IMR-90 (cell line): ENCODE measurements at regions not wholly inside any gene's neighbourhood (a gene's known extent, or its start where the extent isn't known, plus 50 kb on each side); places are given as distances from the start of the nearest gene placed in this dataset.

Experiments used
- ATAC-seq: fragments of 200-7000 bp; cut with Tn5 transposase; 2 replicates; pipeline ENCODE4 v1.9.1; 2020; ENCODE audit warnings: low read depth, mild to moderate bottlenecking, moderate library complexity
- BruUV-seq: library from RNA; stranded (reverse); fragments of 400-500 nt; replicated peaks from 2 replicates; lab custom pipeline; 2021; lab: Mats Ljungman, UMichigan
- CTCF ChIA-PET: fragments of 300-600 bp; formaldehyde crosslinking; extraction: SDS; loops from one replicate; lab custom pipeline; 2021; ENCODE audit warnings: antibody characterized with exemption; lab: Yijun Ruan, JAX
- POLR2A ChIA-PET: fragments of 300-600 bp; sonication (Branson Sonifier 250); formaldehyde crosslinking; loops from one replicate; lab custom pipeline; 2022; ENCODE audit warnings: antibody characterized with exemption; ENCODE audit not compliant: unreplicated experiment; lab: Charles Lee
- DNase-seq: peaks from one replicate; pipeline ENCODE4 v3.0.0; 2013
- H2AFZ ChIP-seq: replicated peaks from 2 replicates; pipeline ENCODE3; 2013; ENCODE audit warnings: low read length, mild to moderate bottlenecking; ENCODE audit not compliant: poor library complexity
- H2AK5ac ChIP-seq: 2 replicates; pipeline ENCODE4 v1.6.1; 2013; ENCODE audit warnings: low read depth, low read length, inconsistent platforms
- H2AK9ac ChIP-seq: replicated peaks from 2 replicates; pipeline ENCODE3; 2013; ENCODE audit warnings: mild to moderate bottlenecking, low read depth, low read length, moderate library complexity; ENCODE audit not compliant: poor library complexity
- H2BK120ac ChIP-seq: 2 replicates; pipeline ENCODE4 v1.6.1; 2013; ENCODE audit warnings: low read depth, low read length, inconsistent platforms
- H2BK15ac ChIP-seq: 3 replicates; pipeline ENCODE4 v1.6.1; 2013; ENCODE audit warnings: low read depth, low read length, inconsistent platforms
- H2BK20ac ChIP-seq: 2 replicates; pipeline ENCODE4 v1.6.1; 2013; ENCODE audit warnings: low read depth, mild to moderate bottlenecking, inconsistent platforms, low read length, moderate library complexity
- H2BK5ac ChIP-seq: 2 replicates; pipeline ENCODE4 v1.6.1; 2013; ENCODE audit warnings: mild to moderate bottlenecking, low read depth, low read length, inconsistent platforms; ENCODE audit not compliant: poor library complexity, severe bottlenecking
- H3K14ac ChIP-seq: replicated peaks from 2 replicates; pipeline ENCODE4 v1.6.1; 2013; ENCODE audit warnings: low read depth, low read length, inconsistent platforms
- H3K18ac ChIP-seq: 2 replicates; pipeline ENCODE4 v1.6.1; 2013; ENCODE audit warnings: low read depth, low read length, control low read depth
- H3K23ac ChIP-seq: 2 replicates; pipeline ENCODE4 v1.6.1; 2013; ENCODE audit warnings: low read depth, low read length, inconsistent platforms
- H3K27ac ChIP-seq: 2 replicates; pipeline ENCODE4 v1.5.1; 2013; ENCODE audit warnings: mild to moderate bottlenecking, control low read depth, low read length; ENCODE audit not compliant: insufficient read depth
- H3K27me3 ChIP-seq: 2 replicates; pipeline ENCODE4 v1.6.1; 2013; ENCODE audit warnings: low read length; ENCODE audit not compliant: control insufficient read depth, insufficient read depth
- H3K36me3 ChIP-seq: 2 replicates; pipeline ENCODE4 v1.6.1; 2013; ENCODE audit warnings: low read length, mixed read lengths; ENCODE audit not compliant: control insufficient read depth, insufficient read depth
- H3K4ac ChIP-seq: 2 replicates; pipeline ENCODE4 v1.6.1; 2013; ENCODE audit warnings: low read depth, low read length, inconsistent platforms
- H3K4me1 ChIP-seq: 2 replicates; pipeline ENCODE4 v1.6.1; 2013; ENCODE audit warnings: low read length, mixed read lengths; ENCODE audit not compliant: control insufficient read depth, insufficient read depth
- H3K4me2 ChIP-seq: 2 replicates; pipeline ENCODE4 v1.6.1; 2013; ENCODE audit warnings: low read depth, mild to moderate bottlenecking, control low read depth, low read length, moderate library complexity
- H3K4me3 ChIP-seq: 2 replicates; pipeline ENCODE4 v1.5.1; 2013; ENCODE audit warnings: low read depth, mild to moderate bottlenecking, control low read depth, low read length, moderate library complexity; ENCODE audit not compliant: insufficient read depth
- H3K56ac ChIP-seq: 2 replicates; pipeline ENCODE4 v1.6.1; 2013; ENCODE audit warnings: low read length, inconsistent platforms; ENCODE audit not compliant: insufficient read depth; ENCODE audit errors: extremely low read depth
- H3K79me1 ChIP-seq, 2 experiments: 2 replicates each; pipeline ENCODE4 v1.6.1; 2013; ENCODE audit warnings: low read length in 2 of 2, inconsistent platforms in 1 of 2, low read depth in 1 of 2
- H3K9ac ChIP-seq: 2 replicates; pipeline ENCODE4 v1.6.1; 2013; ENCODE audit warnings: low read depth, low read length, control low read depth
- H3K9me1 ChIP-seq: 2 replicates; pipeline ENCODE4 v1.6.1; 2013; ENCODE audit warnings: low read length, inconsistent platforms; ENCODE audit not compliant: insufficient read depth
- H3K9me3 ChIP-seq: 2 replicates; pipeline ENCODE4 v1.6.1; 2013; ENCODE audit warnings: low read length; ENCODE audit not compliant: control insufficient read depth, insufficient read depth
- H4K20me1 ChIP-seq: 2 replicates; pipeline ENCODE4 v1.6.1; 2013; ENCODE audit warnings: low read length, inconsistent platforms; ENCODE audit not compliant: insufficient read depth
- H4K5ac ChIP-seq: 2 replicates; pipeline ENCODE4 v1.6.1; 2013; ENCODE audit warnings: mild to moderate bottlenecking, low read depth, low read length, control low read depth
- H4K8ac ChIP-seq, 2 experiments: 2 replicates each; pipeline ENCODE4 v1.6.1; 2013; ENCODE audit warnings: low read depth in 2 of 2, low read length in 2 of 2, control low read depth in 1 of 2, inconsistent platforms in 1 of 2
- H4K91ac ChIP-seq: 2 replicates; pipeline ENCODE4 v1.6.1; 2013; ENCODE audit warnings: low read depth, low read length, inconsistent platforms; ENCODE audit not compliant: insufficient read depth
- BHLHE40 ChIP-seq: fragments of 150-350 bp; IDR thresholded peaks from 2 replicates; pipeline ENCODE4 v1.6.1; 2016; ENCODE audit warnings: mild to moderate bottlenecking, low read depth, low read length
- CTCF ChIP-seq: conservative IDR thresholded peaks from 2 replicates; pipeline ENCODE4 v1.5.1; 2012; ENCODE audit warnings: mild to moderate bottlenecking, low read depth, low read length, improper control_type of control experiment
- ELK1 ChIP-seq: fragments of 150-350 bp; IDR thresholded peaks from 2 replicates; pipeline ENCODE4 v1.6.1; 2016; ENCODE audit warnings: low read depth, mild to moderate bottlenecking, low read length, moderate library complexity, borderline replicate concordance
- MAZ ChIP-seq: IDR thresholded peaks from 2 replicates; pipeline ENCODE4 v1.6.1; 2012; ENCODE audit warnings: low read depth, mild to moderate bottlenecking, low read length, improper control_type of control experiment, moderate library complexity, borderline replicate concordance
- POLR2A ChIP-seq: IDR thresholded peaks from 2 replicates; pipeline ENCODE4 v1.6.1; 2012; ENCODE audit warnings: mild to moderate bottlenecking, low read depth, low read length
- RAD21 ChIP-seq: IDR thresholded peaks from 2 replicates; pipeline ENCODE4 v1.6.1; 2012; ENCODE audit warnings: low read length, improper control_type of control experiment
- RCOR1 ChIP-seq: IDR thresholded peaks from 2 replicates; pipeline ENCODE4 v1.6.1; 2012; ENCODE audit warnings: mild to moderate bottlenecking, low read length, improper control_type of control experiment; ENCODE audit not compliant: insufficient replicate concordance
- RFX5 ChIP-seq: IDR thresholded peaks from 2 replicates; pipeline ENCODE4 v1.8.0; 2012; ENCODE audit warnings: low read depth, mild to moderate bottlenecking, low read length, moderate library complexity
- SMC3 ChIP-seq: fragments of 150-350 bp; IDR thresholded peaks from 2 replicates; pipeline ENCODE4 v1.6.1; 2016; ENCODE audit warnings: low read depth, mild to moderate bottlenecking, antibody characterized with exemption, low read length, moderate library complexity
- USF2 ChIP-seq: fragments of 150-350 bp; IDR thresholded peaks from 2 replicates; pipeline ENCODE4 v1.6.1; 2017; ENCODE audit warnings: mild to moderate bottlenecking, antibody characterized with exemption, low read length, low read depth
- WGBS, 2 experiments: methylation state at CpG; one replicate each; pipeline versions ENCODE4 v1.1.5 to v1.1.7; 2013; ENCODE audit warnings: missing lambda C conversion rate in 2 of 2; ENCODE audit not compliant: insufficient read length in 1 of 2; ENCODE audit errors: extremely low coverage in 2 of 2; 5-methylcytosine and 5-hydroxymethylcytosine counted together
- dilution Hi-C: fragments of 300-500 bp; cut with HindIII; formaldehyde crosslinking; loops from one replicate; pipeline ENCODE4 v1.14.3; 2018; ENCODE audit warnings: low sequenced_read_pairs; ENCODE audit not compliant: unreplicated experiment
- in situ Hi-C: fragments of 300-500 bp; cut with MboI; formaldehyde crosslinking; loops from 3 replicates; pipeline ENCODE4 v1.14.3; 2019; ENCODE audit warnings: low sequenced_read_pairs, inconsistent platforms, mixed read lengths
- intact Hi-C: fragments of 100-400 bp; cut with micrococcal nuclease; formaldehyde crosslinking; loops from 2 replicates; pipeline ENCODE4 v1.10.0; 2022

- Histone ChIP-seq H2BK120ac (no peak overlapping the region), H3K23ac (no peak overlapping the region), H3K9ac (no peak overlapping the region), H3K27ac (no peak overlapping the region), H2BK5ac (no peak overlapping the region), H3K4me2 (no peak overlapping the region), H4K20me1 (no peaks in the 10 kb centered on the region), H4K5ac (no peak overlapping the region), H3K9me1 (no peaks in the 10 kb centered on the region), H3K4me3 (no peak overlapping the region), H3K4ac (no peak overlapping the region), H3K79me1 (no peaks in the 10 kb centered on the region), H4K8ac (no peak overlapping the region), H2BK20ac (no peak overlapping the region), H3K18ac (no peak overlapping the region), H3K56ac (no peak overlapping the region), H2AK9ac (no peak overlapping the region), H4K91ac (no peak overlapping the region), H3K9me3 (no peaks in the 10 kb centered on the region), H3K4me1 (no peaks in the 10 kb centered on the region), H3K14ac (no peak overlapping the region), H2AK5ac (no peak overlapping the region), H2BK15ac (no peak overlapping the region), H3K36me3 (no peaks in the 10 kb centered on the region), H2AFZ (no peak overlapping the region), H3K27me3 (no peaks in the 10 kb centered on the region)
- DNase-seq: no peak
- no TSS peak for BruUV-seq
- no CpG with 5 or more reads among the region's 2 CpGs for WGBS, 2 experiments
- ChIA-PET CTCF (interaction anchor here (0.7 kb wide), 1 partner anchor 11 kb away, joined by 8 read pairs; no protein-coding TSS in a partner anchor), POLR2A (no interaction called here)
- no peak for ATAC-seq
- dilution Hi-C loops (no loop called here), intact Hi-C loops (no loop called here), in situ Hi-C loops (no loop called here)
- no peak for TF ChIP-seq RCOR1
- no peak for TF ChIP-seq BHLHE40
- no peak for TF ChIP-seq SMC3
- TF ChIP-seq POLR2A: no peak
- TF ChIP-seq USF2: no peak
- no peak for TF ChIP-seq RAD21
- no peak for TF ChIP-seq CTCF
- no peak for TF ChIP-seq RFX5
- TF ChIP-seq ELK1: no peak
- TF ChIP-seq MAZ: no peak
Observed at GRCh38 chr3:102017784-102018183, 168.5 kb downstream of the NFKBIZ start.
